ENCODE measurements at regions not wholly inside any gene's neighbourhood (a gene's known extent, or its start where the extent isn't known, plus 50 kb on each side); places are given as distances from the start of the nearest gene placed in this dataset.

- TF ChIP-seq CREB1 (IDR thresholded peaks at IDR 0.05; ENCODE audit: low read depth) (no peak), MAX (IDR thresholded peaks at IDR 0.05) (no peak), EGR1 (IDR thresholded peaks at IDR 0.05) (no peak), TEAD4 (IDR thresholded peaks at IDR 0.05) (no peak), USF1 (IDR thresholded peaks at IDR 0.05) (no peak), REST (IDR thresholded peaks at IDR 0.05; ENCODE audit: low read depth) (no peak), ZBTB7A (IDR thresholded peaks at IDR 0.05; ENCODE audit: low read depth) (no peak), FOXM1 (IDR thresholded peaks at IDR 0.05; ENCODE audit: borderline replicate concordance, low read depth) (no peak), TAF1 (IDR thresholded peaks at IDR 0.05; ENCODE audit: low read depth) (no peak), CEBPB (IDR thresholded peaks at IDR 0.05) (no peak), NFIC (IDR thresholded peaks at IDR 0.05) (no peak), YY1 (IDR thresholded peaks at IDR 0.05; ENCODE audit: low read depth) (no peak), TCF12 (IDR thresholded peaks at IDR 0.05; ENCODE audit: low read depth) (no peak), RAD21 (IDR thresholded peaks at IDR 0.05; ENCODE audit: low read depth) (no peak), EP300 (IDR thresholded peaks at IDR 0.05; ENCODE audit: borderline replicate concordance) (no peak)
Observed at GRCh38 chr6:2410656-2411380, 165.4 kb upstream of the GMDS start.

- TF ChIP-seq EGR1 (IDR thresholded peaks at IDR 0.05): no peak
- TF ChIP-seq CREB1 (IDR thresholded peaks at IDR 0.05; ENCODE audit: low read depth): no peak
- no peak for TF ChIP-seq EP300 (IDR thresholded peaks at IDR 0.05; ENCODE audit: borderline replicate concordance)
- no peak for TF ChIP-seq CEBPB (IDR thresholded peaks at IDR 0.05)
- TF ChIP-seq RAD21 (IDR thresholded peaks at IDR 0.05; ENCODE audit: low read depth): no peak
- TF ChIP-seq MAX (IDR thresholded peaks at IDR 0.05): no peak
- no peak for TF ChIP-seq NFIC (IDR thresholded peaks at IDR 0.05)
- TF ChIP-seq YY1 (IDR thresholded peaks at IDR 0.05; ENCODE audit: low read depth): no peak
- no peak for TF ChIP-seq FOXM1 (IDR thresholded peaks at IDR 0.05; ENCODE audit: borderline replicate concordance, low read depth)
- no peak for TF ChIP-seq TAF1 (IDR thresholded peaks at IDR 0.05; ENCODE audit: low read depth)
- TF ChIP-seq ZBTB7A (IDR thresholded peaks at IDR 0.05; ENCODE audit: low read depth): no peak
- no peak for TF ChIP-seq REST (IDR thresholded peaks at IDR 0.05; ENCODE audit: low read depth)
- no peak for TF ChIP-seq TEAD4 (IDR thresholded peaks at IDR 0.05)
- no peak for TF ChIP-seq TCF12 (IDR thresholded peaks at IDR 0.05; ENCODE audit: low read depth)
- no peak for TF ChIP-seq USF1 (IDR thresholded peaks at IDR 0.05)
Observed at GRCh38 chr6:2407525-2407924, 162.1 kb upstream of the GMDS start.

GRCh38 chr6:2404211-2404929, 159.0 kb upstream of the GMDS start:
- TF ChIP-seq MAX (IDR thresholded peaks at IDR 0.05): no peak
- no peak for TF ChIP-seq FOXM1 (IDR thresholded peaks at IDR 0.05; ENCODE audit: borderline replicate concordance, low read depth)
- no peak for TF ChIP-seq YY1 (IDR thresholded peaks at IDR 0.05; ENCODE audit: low read depth)
- TF ChIP-seq NFIC (IDR thresholded peaks at IDR 0.05): no peak
- TF ChIP-seq RAD21 (IDR thresholded peaks at IDR 0.05; ENCODE audit: low read depth): no peak
- TF ChIP-seq TCF12 (IDR thresholded peaks at IDR 0.05; ENCODE audit: low read depth): no peak
- TF ChIP-seq USF1 (IDR thresholded peaks at IDR 0.05): no peak
- no peak for TF ChIP-seq REST (IDR thresholded peaks at IDR 0.05; ENCODE audit: low read depth)
- no peak for TF ChIP-seq EP300 (IDR thresholded peaks at IDR 0.05; ENCODE audit: borderline replicate concordance)
- no peak for TF ChIP-seq ZBTB7A (IDR thresholded peaks at IDR 0.05; ENCODE audit: low read depth)
- TF ChIP-seq CEBPB (IDR thresholded peaks at IDR 0.05): no peak
- no peak for TF ChIP-seq TAF1 (IDR thresholded peaks at IDR 0.05; ENCODE audit: low read depth)
- no peak for TF ChIP-seq CREB1 (IDR thresholded peaks at IDR 0.05; ENCODE audit: low read depth)
